GM21447 (cell line): ENCODE measurements at regions not wholly inside any gene's neighbourhood (a gene's known extent, or its start where the extent isn't known, plus 50 kb on each side); places are given as distances from the start of the nearest gene placed in this dataset.

Experiments
- ATAC-seq: cut with Tn5 transposase; IDR thresholded peaks from one replicate; pipeline ENCODE4 v1.9.1; 2021; ENCODE audit not compliant: unreplicated experiment

- ATAC-seq: no peak
Observed at GRCh38 chr3:188940573-188940932, 231.2 kb upstream of the TPRG1 start.

- ATAC-seq: no peak
Observed at GRCh38 chr3:188941103-188941502, 230.7 kb upstream of the TPRG1 start.

GRCh38 chr3:188942191-188942590 lies 229.6 kb upstream of the TPRG1 start:
- no peak for ATAC-seq

DNA sequence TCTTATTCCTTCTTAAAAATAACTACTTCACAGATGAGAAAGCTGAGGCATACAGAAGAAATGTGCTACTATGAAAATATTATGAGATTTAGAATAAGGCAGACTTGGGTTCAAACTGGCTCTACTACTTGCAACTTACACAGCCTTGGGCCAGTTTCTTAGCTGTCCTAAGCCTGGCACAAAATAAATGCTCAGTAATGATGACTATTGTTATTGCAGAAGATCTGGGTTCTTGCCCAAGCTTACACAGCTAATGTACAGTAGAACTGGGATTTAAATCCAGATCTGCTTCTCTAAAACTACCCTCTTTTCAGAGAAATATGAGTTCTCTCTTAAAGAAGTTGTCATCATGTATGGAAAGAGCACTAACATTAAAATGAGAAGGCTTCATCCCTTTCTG lies 228.2 kb upstream of the TPRG1 start:
- no peak for ATAC-seq

DNA sequence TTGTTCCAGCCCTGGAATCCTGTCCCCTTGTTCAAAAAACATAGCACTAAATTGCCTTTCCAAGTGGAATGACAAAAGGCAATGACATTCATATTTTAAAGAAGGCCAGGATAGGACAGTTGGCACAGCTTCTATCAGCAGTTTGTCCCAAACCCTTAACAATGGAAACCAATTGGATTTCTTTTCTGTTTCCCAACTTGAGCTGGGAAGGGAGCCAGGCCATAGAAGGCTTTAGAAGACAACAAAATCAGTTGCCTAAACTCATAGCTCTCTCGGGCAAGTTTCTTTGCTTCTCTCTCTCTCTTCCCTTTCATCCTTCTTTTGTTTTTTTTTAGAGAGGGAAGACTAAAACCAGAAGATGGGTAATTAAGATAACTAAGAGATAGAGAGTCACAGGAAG lies 227.7 kb upstream of the TPRG1 start:
- no peak for ATAC-seq

- no peak for ATAC-seq
Observed at GRCh38 chr3:188946351-188947240, 225.2 kb upstream of the TPRG1 start.

DNA sequence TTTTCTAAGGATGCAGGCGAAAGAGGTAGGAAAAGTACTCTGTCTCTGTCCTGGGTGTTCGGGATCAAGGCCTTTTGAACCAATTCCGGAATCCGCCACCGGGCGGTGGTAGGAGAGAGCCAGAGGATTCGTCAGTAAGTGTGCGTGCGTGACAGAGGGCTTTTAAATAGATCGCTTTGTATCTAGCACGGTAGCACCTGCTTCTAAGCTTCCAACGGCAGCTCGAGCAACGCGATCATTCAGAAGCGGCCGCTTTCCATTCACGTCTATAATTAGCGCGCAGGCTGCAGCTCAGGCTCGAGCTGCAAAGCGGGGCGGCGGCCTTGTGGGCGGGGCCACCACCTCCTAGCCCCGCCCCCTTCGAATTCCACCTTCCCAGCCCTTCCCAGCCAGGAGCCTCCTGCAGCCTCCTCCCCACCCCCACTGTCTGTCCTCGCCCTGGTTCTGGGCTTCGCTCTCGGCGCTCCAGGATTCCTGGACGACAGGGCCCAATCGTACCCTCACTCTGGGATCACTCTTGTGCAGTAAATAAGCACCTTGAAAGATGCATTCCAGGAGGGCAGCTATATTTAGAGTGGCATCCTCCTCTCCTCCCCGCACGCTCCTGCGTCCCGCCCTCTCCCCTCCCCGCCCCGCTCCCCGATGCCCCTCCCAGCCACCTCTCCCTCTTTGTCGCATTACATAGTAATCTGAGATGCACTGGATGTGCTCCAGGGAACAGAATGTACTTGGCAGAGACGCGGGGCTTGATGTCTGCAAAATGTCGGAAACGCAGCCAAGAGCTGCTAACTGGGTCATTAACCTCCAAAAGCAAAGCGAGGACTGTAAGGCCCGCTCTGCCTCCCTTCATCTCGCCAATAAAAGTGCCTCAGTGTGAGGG lies 224.1 kb upstream of the TPRG1 start:
- ATAC-seq: no peak

- ATAC-seq: no peak
Observed at GRCh38 chr3:188948281-188948996, 223.3 kb upstream of the TPRG1 start.

DNA sequence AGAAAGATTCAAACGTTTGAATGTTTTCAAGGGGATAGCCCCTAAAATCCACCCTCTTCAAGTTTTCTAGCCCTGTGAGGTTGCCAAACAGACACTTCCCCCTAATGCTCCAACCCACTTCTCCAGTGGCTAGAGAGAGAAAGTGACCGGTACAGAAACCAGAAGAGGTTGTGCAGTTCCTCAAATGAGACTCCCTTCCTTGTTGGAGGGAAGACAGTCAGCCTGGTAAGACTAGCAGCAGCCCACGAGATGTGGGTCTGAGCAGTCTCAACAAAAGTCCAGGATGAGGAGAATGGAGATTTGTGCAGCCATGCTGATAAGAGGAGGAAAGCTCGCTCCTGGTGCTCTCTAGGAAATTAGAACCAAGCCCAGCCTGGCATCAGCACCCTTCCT lies 222.8 kb upstream of the TPRG1 start:
- ATAC-seq: no peak

GRCh38 chr3:188949456-188949855 lies 222.3 kb upstream of the TPRG1 start:
- ATAC-seq: no peak

DNA sequence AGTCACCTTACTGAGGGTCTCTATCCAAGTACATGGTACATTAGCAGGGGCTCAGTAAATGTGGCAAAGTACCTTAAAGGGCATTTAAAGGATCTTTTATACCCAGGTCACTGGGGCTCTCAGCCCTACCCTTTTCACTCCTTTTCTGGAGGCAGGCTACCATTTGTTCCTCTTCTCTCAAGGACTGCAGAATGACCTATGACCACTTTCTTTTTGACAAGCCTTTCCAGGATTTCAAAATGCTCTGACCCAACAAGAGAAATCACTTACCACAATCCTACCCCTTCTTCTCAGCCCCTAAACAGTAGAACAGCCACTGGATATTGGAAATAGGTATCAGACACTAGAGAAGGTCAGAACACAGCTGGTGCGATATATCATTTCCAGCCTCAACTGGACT lies 221.8 kb upstream of the TPRG1 start:
- ATAC-seq: no peak

GRCh38 chr3:188950832-188951489 lies 220.8 kb upstream of the TPRG1 start:
- ATAC-seq: no peak

GRCh38 chr3:188951734-188952133 lies 220.0 kb upstream of the TPRG1 start:
- ATAC-seq: no peak

DNA sequence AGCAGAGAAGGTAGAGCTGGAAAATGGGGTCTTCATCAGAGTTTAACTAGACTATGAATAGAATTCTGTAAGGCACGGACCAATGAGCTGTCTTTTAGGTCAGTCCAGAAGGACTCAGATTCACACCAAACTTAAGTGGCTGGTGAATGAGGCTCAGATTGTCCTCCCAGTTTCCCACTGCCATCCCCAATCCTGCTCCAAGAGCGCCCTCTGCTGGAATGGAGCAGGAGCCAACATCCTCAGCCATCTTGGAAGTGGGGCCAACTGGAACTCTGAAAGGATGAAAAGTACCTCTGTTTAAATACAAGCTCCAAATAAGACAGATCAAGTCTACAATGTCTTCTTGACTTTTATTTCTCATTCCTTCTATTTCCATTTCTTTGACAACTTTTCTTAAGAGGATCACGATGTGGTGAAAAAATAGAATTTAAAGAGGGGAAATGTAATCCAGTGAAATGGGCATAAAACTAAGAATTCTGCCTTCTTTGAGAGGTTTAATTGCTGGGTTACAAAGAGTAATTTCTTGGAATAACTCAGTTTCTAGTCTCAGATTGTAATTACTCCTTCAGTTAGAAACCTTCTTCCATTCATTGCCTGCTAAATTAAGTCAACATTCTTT lies 217.1 kb upstream of the TPRG1 start:
- no peak for ATAC-seq

GRCh38 chr3:188955919-188956318 lies 215.9 kb upstream of the TPRG1 start:
- no peak for ATAC-seq

DNA sequence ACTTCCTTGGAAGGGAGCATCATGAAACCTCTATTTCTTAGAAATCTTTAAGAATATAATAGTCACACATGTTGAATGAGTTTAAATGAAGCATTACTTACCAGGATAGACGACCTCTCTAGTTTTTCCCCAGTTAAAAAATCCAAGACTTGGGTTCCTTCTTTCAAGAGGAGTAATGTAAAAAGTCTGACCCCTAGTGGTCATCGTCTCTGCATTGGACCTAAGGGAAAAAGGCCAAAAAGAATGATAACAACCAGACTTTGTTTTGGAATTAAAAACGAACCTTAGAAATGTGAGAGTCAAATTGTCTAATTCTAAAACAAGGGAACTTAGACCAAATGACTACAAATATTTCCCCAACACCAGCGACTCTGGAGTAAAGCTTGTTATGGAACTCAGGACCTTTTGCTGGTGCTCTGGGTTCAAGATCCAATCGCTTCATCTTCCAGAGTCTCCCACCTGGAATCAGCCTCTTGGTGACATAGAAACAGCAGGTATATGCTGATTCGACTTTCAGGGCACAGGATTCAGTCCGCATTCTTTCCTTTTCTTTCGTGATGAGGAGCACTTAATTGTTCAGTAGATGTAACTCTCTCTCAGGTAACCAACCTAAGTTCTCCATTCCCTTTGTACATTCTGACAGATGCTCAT lies 214.8 kb upstream of the TPRG1 start:
- no peak for ATAC-seq

GRCh38 chr3:188959013-188959412 lies 212.8 kb upstream of the TPRG1 start:
- no peak for ATAC-seq

- no peak for ATAC-seq
Observed at GRCh38 chr3:188962253-188963247, 209.2 kb upstream of the TPRG1 start.

- ATAC-seq: no peak
Observed at GRCh38 chr3:188964957-188965356, 206.8 kb upstream of the TPRG1 start.
